ENCODE measurements at regions not wholly inside any gene's neighbourhood (a gene's known extent, or its start where the extent isn't known, plus 50 kb on each side); places are given as distances from the start of the nearest gene placed in this dataset.

- Histone ChIP-seq H3K9me3 (ENCODE audit: control insufficient read depth in 2 of 3, insufficient read depth in 1 of 3, low read length in 3 of 3) (no peaks in the 10 kb centered on the region), H3K36me3 (ENCODE audit: control insufficient read depth in 2 of 3, insufficient read depth in 3 of 3, low read length in 3 of 3) (no peaks in the 10 kb centered on the region), H3K27ac (ENCODE audit: low read depth in 2 of 2, low read length in 2 of 2) (no peak overlapping the region), H3K27me3 (ENCODE audit: control insufficient read depth, insufficient read depth, low read length) (no peaks in the 10 kb centered on the region), H3K4me3 (ENCODE audit: low read length in 3 of 3) (no peak overlapping the region), H3K4me1 (ENCODE audit: control insufficient read depth in 2 of 3, insufficient read depth in 2 of 3, low read depth in 1 of 3, low read length in 3 of 3) (no peaks in the 10 kb centered on the region), H3K9ac (ENCODE audit: low read length in 3 of 3) (no peak overlapping the region)
- no peak for TF ChIP-seq CTCF (IDR thresholded peaks at IDR 0.05; ENCODE audit: borderline replicate concordance, extremely low read depth, insufficient read depth)
- no peak for DNase-seq
- intact Hi-C loops (cut with DNase I): no loop called here
- no peak for FAIRE-seq
Measured at GRCh38 chr5:169496878-169497277, 86.7 kb upstream of the SPDL1 start.

- no peak for FAIRE-seq
- Histone ChIP-seq H3K9me3 (ENCODE audit: control insufficient read depth in 2 of 3, insufficient read depth in 1 of 3, low read length in 3 of 3) (no peaks in the 10 kb centered on the region), H3K27me3 (ENCODE audit: control insufficient read depth, insufficient read depth, low read length) (no peaks in the 10 kb centered on the region), H3K4me1 (ENCODE audit: control insufficient read depth in 2 of 3, insufficient read depth in 2 of 3, low read depth in 1 of 3, low read length in 3 of 3) (no peaks in the 10 kb centered on the region), H3K4me3 (ENCODE audit: low read length in 3 of 3) (no peak overlapping the region), H3K36me3 (ENCODE audit: control insufficient read depth in 2 of 3, insufficient read depth in 3 of 3, low read length in 3 of 3) (no peaks in the 10 kb centered on the region), H3K9ac (ENCODE audit: low read length in 3 of 3) (no peak overlapping the region), H3K27ac (ENCODE audit: low read depth in 2 of 2, low read length in 2 of 2) (no peak overlapping the region)
- no peak for TF ChIP-seq CTCF (IDR thresholded peaks at IDR 0.05; ENCODE audit: borderline replicate concordance, extremely low read depth, insufficient read depth)
- intact Hi-C loops (cut with DNase I): no loop called here
- no peak for DNase-seq
Measured at GRCh38 chr5:169494941-169495548, 88.5 kb upstream of the SPDL1 start.

GRCh38 chr5:169494383-169494935 is 89.1 kb upstream of the SPDL1 start:
- TF ChIP-seq CTCF (IDR thresholded peaks at IDR 0.05; ENCODE audit: borderline replicate concordance, extremely low read depth, insufficient read depth): no peak
- Histone ChIP-seq H3K9me3 (ENCODE audit: control insufficient read depth in 2 of 3, insufficient read depth in 1 of 3, low read length in 3 of 3) (no peaks in the 10 kb centered on the region), H3K9ac (ENCODE audit: low read length in 3 of 3) (no peak overlapping the region), H3K4me3 (ENCODE audit: low read length in 3 of 3) (no peak overlapping the region), H3K27ac (ENCODE audit: low read depth in 2 of 2, low read length in 2 of 2) (no peak overlapping the region), H3K36me3 (ENCODE audit: control insufficient read depth in 2 of 3, insufficient read depth in 3 of 3, low read length in 3 of 3) (no peaks in the 10 kb centered on the region), H3K4me1 (ENCODE audit: control insufficient read depth in 2 of 3, insufficient read depth in 2 of 3, low read depth in 1 of 3, low read length in 3 of 3) (no peaks in the 10 kb centered on the region), H3K27me3 (ENCODE audit: control insufficient read depth, insufficient read depth, low read length) (no peaks in the 10 kb centered on the region)
- DNase-seq (no peak), FAIRE-seq (no peak)
- intact Hi-C loops (cut with DNase I): no loop called here

GRCh38 chr5:169474226-169474625 is 109.3 kb upstream of the SPDL1 start:
- Histone ChIP-seq H3K4me1 (ENCODE audit: control insufficient read depth in 2 of 3, insufficient read depth in 2 of 3, low read depth in 1 of 3, low read length in 3 of 3) (no peaks in the 10 kb centered on the region), H3K27ac (ENCODE audit: low read depth in 2 of 2, low read length in 2 of 2) (no peak overlapping the region), H3K9me3 (ENCODE audit: control insufficient read depth in 2 of 3, insufficient read depth in 1 of 3, low read length in 3 of 3) (no peaks in the 10 kb centered on the region), H3K4me3 (ENCODE audit: low read length in 3 of 3) (no peak overlapping the region), H3K9ac (ENCODE audit: low read length in 3 of 3) (no peak overlapping the region), H3K27me3 (ENCODE audit: control insufficient read depth, insufficient read depth, low read length) (no peaks in the 10 kb centered on the region), H3K36me3 (ENCODE audit: control insufficient read depth in 2 of 3, insufficient read depth in 3 of 3, low read length in 3 of 3) (no peaks in the 10 kb centered on the region)
- intact Hi-C loops (cut with DNase I): no loop called here
- no peak for TF ChIP-seq CTCF (IDR thresholded peaks at IDR 0.05; ENCODE audit: borderline replicate concordance, extremely low read depth, insufficient read depth)
- FAIRE-seq (no peak), DNase-seq (no peak)
